Ectodermal cell (in vitro differentiated cells): ENCODE measurements at regions not wholly inside any gene's neighbourhood (a gene's known extent, or its start where the extent isn't known, plus 50 kb on each side); places are given as distances from the start of the nearest gene placed in this dataset.

Experiments
- H3K27ac ChIP-seq: 2 replicates; pipeline ENCODE4 v1.7.0; 2013; ENCODE audit warnings: mild to moderate bottlenecking, low read depth, low read length; ENCODE audit not compliant: insufficient read depth, poor library complexity, severe bottlenecking
- H3K27me3 ChIP-seq: 2 replicates; pipeline ENCODE4 v1.7.0; 2013; ENCODE audit warnings: mild to moderate bottlenecking, low read length; ENCODE audit not compliant: insufficient read depth, control insufficient read depth, poor library complexity, severe bottlenecking
- H3K36me3 ChIP-seq: one replicate; pipeline ENCODE4 v1.7.0; 2013; ENCODE audit warnings: low read length; ENCODE audit not compliant: control insufficient read depth, insufficient read depth
- H3K4me1 ChIP-seq: one replicate; pipeline ENCODE4 v1.7.0; 2013; ENCODE audit warnings: low read length; ENCODE audit not compliant: control insufficient read depth, insufficient read depth
- H3K4me3 ChIP-seq: 2 replicates; pipeline ENCODE4 v1.7.0; 2013; ENCODE audit warnings: low read depth, low read length, control low read depth; ENCODE audit not compliant: insufficient read depth
- H3K9me3 ChIP-seq: 2 replicates; pipeline ENCODE4 v1.7.0; 2013; ENCODE audit warnings: mild to moderate bottlenecking, low read length, moderate library complexity; ENCODE audit not compliant: control insufficient read depth
- WGBS, 2 experiments: methylation state at CpG; one replicate each; pipeline ENCODE4 v1.1.7; 2013; ENCODE audit warnings: missing lambda C conversion rate in 2 of 2; 5-methylcytosine and 5-hydroxymethylcytosine counted together

- no peaks in the 10 kb centered on the region for H3K4me1 ChIP-seq
- no peak overlapping the region for H3K27ac ChIP-seq
- H3K36me3 ChIP-seq: no peaks in the 10 kb centered on the region
- H3K9me3 ChIP-seq: no peaks in the 10 kb centered on the region
- 87 to 95% methylated on average over 3 of the region's 3 CpGs for WGBS, 2 experiments
- H3K4me3 ChIP-seq: no peak overlapping the region
- no peaks in the 10 kb centered on the region for H3K27me3 ChIP-seq
These were observed 116.6 kb upstream of the MAFB start for GRCh38 chr20:40805592-40805991.

GRCh38 chr20:40806929-40807820, 118.1 kb upstream of the MAFB start:
- H3K36me3 ChIP-seq: no peaks in the 10 kb centered on the region
- H3K27me3 ChIP-seq: no peaks in the 10 kb centered on the region
- H3K4me3 ChIP-seq: no peak overlapping the region
- no peak overlapping the region for H3K27ac ChIP-seq
- no peaks in the 10 kb centered on the region for H3K4me1 ChIP-seq
- 92% methylated on average over 21 of the region's 21 CpGs for WGBS, 2 experiments
- no peaks in the 10 kb centered on the region for H3K9me3 ChIP-seq

GRCh38 chr20:40807821-40808170, 118.8 kb upstream of the MAFB start:
- WGBS, 2 experiments: 90 to 94% methylated on average over 2 of the region's 2 CpGs
- Histone ChIP-seq H3K4me3 (no peak overlapping the region), H3K27me3 (no peaks in the 10 kb centered on the region), H3K27ac (no peak overlapping the region), H3K36me3 (no peaks in the 10 kb centered on the region), H3K9me3 (no peaks in the 10 kb centered on the region), H3K4me1 (no peaks in the 10 kb centered on the region)

- Histone ChIP-seq H3K4me1 (no peaks in the 10 kb centered on the region), H3K36me3 (no peaks in the 10 kb centered on the region), H3K27ac (no peak overlapping the region), H3K9me3 (no peaks in the 10 kb centered on the region), H3K27me3 (no peaks in the 10 kb centered on the region), H3K4me3 (no peak overlapping the region)
- 62% methylated on average over 6 of the region's 6 CpGs for WGBS, 2 experiments
These were observed 119.9 kb upstream of the MAFB start for GRCh38 chr20:40808936-40809335.

GRCh38 chr20:40809361-40809760, 120.3 kb upstream of the MAFB start:
- H3K27me3 ChIP-seq: no peaks in the 10 kb centered on the region
- 94 to 96% methylated on average over 5 of the region's 5 CpGs for WGBS, 2 experiments
- no peak overlapping the region for H3K4me3 ChIP-seq
- H3K36me3 ChIP-seq: no peaks in the 10 kb centered on the region
- no peaks in the 10 kb centered on the region for H3K4me1 ChIP-seq
- no peaks in the 10 kb centered on the region for H3K9me3 ChIP-seq
- H3K27ac ChIP-seq: no peak overlapping the region

DNA sequence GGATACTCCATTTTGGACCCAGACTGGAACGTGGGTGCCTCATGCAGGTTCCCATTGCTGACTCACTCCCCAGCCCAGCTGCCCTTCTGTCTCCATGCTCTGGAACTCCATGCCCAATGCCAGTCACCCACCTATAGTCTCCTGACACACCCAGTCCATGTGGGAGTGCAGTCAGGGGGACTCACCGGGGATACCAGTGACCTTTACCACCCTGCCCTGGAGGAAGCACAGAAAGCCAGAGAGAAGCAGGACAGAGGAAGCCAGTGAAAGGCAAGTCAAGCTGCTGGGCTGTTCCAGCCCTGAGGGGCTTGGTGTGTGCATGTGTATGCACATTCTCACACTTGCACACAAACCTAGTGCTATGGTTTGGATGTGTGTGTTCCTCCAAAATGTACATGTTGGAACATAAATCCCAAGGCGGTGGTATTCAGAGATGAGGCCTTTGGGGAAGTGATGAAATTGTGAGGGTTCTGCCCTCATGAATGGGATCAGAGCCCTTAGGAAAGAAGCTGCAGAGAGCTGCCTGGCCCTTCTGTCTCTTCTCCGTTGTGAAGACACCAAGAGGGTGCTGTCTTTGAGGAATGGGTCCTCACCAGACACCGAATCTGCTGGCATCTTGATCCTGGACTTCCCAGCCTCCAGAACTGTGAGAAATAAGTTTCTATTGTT, 121.4 kb upstream of the MAFB start:
- WGBS, 2 experiments: 76 to 78% methylated on average over 5 of the region's 5 CpGs
- H3K36me3 ChIP-seq: no peaks in the 10 kb centered on the region
- H3K27ac ChIP-seq: no peak overlapping the region
- H3K27me3 ChIP-seq: no peaks in the 10 kb centered on the region
- H3K9me3 ChIP-seq: no peaks in the 10 kb centered on the region
- no peaks in the 10 kb centered on the region for H3K4me1 ChIP-seq
- no peak overlapping the region for H3K4me3 ChIP-seq

DNA sequence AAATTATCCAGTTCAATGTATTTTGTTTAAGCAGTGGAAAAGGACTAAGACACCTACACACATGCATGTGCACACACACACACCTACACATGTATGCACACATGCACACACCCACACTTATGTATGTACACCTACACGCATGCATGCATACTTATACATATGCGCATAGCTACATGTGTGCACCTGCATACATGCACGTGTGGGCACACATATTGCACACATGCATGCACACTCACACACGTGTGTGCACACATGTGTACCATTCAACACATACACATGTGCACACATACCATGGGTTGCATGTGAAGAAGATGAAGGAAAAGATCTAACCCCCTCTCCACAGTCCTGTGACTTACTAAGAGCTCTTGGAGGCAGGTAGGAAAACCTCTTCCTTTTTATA, 122.0 kb upstream of the MAFB start:
- no peaks in the 10 kb centered on the region for H3K4me1 ChIP-seq
- H3K27me3 ChIP-seq: no peaks in the 10 kb centered on the region
- H3K4me3 ChIP-seq: no peak overlapping the region
- WGBS, 2 experiments: 87 to 88% methylated on average over 4 of the region's 4 CpGs
- no peaks in the 10 kb centered on the region for H3K9me3 ChIP-seq
- no peak overlapping the region for H3K27ac ChIP-seq
- no peaks in the 10 kb centered on the region for H3K36me3 ChIP-seq

GRCh38 chr20:40811660-40812414, 122.8 kb upstream of the MAFB start:
- Histone ChIP-seq H3K27me3 (no peaks in the 10 kb centered on the region), H3K27ac (no peak overlapping the region), H3K36me3 (no peaks in the 10 kb centered on the region), H3K4me3 (no peak overlapping the region), H3K9me3 (no peaks in the 10 kb centered on the region), H3K4me1 (no peaks in the 10 kb centered on the region)
- 89 to 93% methylated on average over 8 of the region's 8 CpGs for WGBS, 2 experiments

- no peaks in the 10 kb centered on the region for H3K36me3 ChIP-seq
- no peaks in the 10 kb centered on the region for H3K27me3 ChIP-seq
- H3K27ac ChIP-seq: no peak overlapping the region
- H3K4me3 ChIP-seq: no peak overlapping the region
- H3K9me3 ChIP-seq: no peaks in the 10 kb centered on the region
- 88 to 90% methylated on average over 5 to 7 of the region's 7 CpGs for WGBS, 2 experiments
- H3K4me1 ChIP-seq: no peaks in the 10 kb centered on the region
These were observed 123.4 kb upstream of the MAFB start for GRCh38 chr20:40812415-40812925.

DNA sequence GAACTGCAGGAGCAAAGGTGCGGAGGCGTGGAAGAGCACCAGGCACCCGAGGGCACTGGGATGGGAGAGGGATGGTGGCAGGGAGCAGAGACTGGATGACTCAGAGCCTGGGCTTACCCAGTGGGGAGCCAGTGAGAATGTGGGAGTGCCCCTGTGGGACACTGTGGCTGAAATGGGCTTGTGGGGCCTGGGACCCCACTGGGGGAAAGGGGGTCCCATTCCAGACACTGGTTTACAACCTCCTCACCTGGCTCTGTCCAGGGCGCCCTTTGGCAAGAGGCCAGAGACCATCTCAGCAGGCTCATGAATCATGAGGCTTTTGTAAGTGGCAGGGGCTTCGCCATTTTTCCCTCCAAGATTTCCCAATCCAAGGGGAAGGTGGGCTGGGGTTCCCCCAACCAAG, 124.0 kb upstream of the MAFB start:
- H3K9me3 ChIP-seq: no peaks in the 10 kb centered on the region
- no peaks in the 10 kb centered on the region for H3K27me3 ChIP-seq
- WGBS, 2 experiments: 91 to 92% methylated on average over 5 of the region's 5 CpGs
- H3K27ac ChIP-seq: no peak overlapping the region
- H3K36me3 ChIP-seq: no peaks in the 10 kb centered on the region
- H3K4me3 ChIP-seq: no peak overlapping the region
- H3K4me1 ChIP-seq: no peaks in the 10 kb centered on the region
